ENCODE measurements at regions not wholly inside any gene's neighbourhood (a gene's known extent, or its start where the extent isn't known, plus 50 kb on each side); places are given as distances from the start of the nearest gene placed in this dataset.

DNA sequence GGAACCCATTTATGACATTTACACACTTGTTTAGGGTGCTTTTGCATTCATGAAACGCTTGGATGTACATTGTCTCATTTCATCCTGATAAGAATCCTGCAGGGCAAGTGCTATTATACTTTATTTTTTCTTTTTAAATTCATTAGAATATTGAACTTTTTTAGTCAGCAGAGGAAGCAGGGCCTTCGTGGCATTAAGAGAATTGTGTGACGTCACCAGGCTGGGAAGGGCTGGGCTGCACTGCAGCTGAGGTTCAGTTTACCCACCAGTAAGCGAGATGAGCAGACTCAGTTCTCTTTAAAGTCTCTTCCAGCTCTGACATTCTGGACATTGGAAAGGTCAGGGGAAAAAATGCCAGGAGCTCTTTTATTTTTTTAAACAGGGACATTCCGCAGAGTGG is 159.0 kb downstream of the MRM1 start:
- CTCF ChIA-PET, result no interaction called here
- Histone ChIP-seq H3K4me3 (ENCODE audit: low read depth, low read length) (no peak overlapping the region), H3K9me3 (ENCODE audit: control insufficient read depth, insufficient read depth, low read length) (peaks cover 4% of the 10 kb centered on the region), H3K27me3 (ENCODE audit: control insufficient read depth, insufficient read depth, low read length) (peaks cover 5% of the 10 kb centered on the region), H3K27ac (ENCODE audit: low read depth, low read length) (no peak overlapping the region)
- POLR2A ChIA-PET, result no interaction called here
- no peak for DNase-seq (ENCODE audit: low read depth, low spot score)
- TF ChIP-seq, protein P1, sequence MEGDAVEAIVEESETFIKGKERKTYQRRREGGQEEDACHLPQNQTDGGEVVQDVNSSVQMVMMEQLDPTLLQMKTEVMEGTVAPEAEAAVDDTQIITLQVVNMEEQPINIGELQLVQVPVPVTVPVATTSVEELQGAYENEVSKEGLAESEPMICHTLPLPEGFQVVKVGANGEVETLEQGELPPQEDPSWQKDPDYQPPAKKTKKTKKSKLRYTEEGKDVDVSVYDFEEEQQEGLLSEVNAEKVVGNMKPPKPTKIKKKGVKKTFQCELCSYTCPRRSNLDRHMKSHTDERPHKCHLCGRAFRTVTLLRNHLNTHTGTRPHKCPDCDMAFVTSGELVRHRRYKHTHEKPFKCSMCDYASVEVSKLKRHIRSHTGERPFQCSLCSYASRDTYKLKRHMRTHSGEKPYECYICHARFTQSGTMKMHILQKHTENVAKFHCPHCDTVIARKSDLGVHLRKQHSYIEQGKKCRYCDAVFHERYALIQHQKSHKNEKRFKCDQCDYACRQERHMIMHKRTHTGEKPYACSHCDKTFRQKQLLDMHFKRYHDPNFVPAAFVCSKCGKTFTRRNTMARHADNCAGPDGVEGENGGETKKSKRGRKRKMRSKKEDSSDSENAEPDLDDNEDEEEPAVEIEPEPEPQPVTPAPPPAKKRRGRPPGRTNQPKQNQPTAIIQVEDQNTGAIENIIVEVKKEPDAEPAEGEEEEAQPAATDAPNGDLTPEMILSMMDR (IDR thresholded peaks at IDR 0.05; ENCODE audit: low read depth, low read length), result no peak

DNA sequence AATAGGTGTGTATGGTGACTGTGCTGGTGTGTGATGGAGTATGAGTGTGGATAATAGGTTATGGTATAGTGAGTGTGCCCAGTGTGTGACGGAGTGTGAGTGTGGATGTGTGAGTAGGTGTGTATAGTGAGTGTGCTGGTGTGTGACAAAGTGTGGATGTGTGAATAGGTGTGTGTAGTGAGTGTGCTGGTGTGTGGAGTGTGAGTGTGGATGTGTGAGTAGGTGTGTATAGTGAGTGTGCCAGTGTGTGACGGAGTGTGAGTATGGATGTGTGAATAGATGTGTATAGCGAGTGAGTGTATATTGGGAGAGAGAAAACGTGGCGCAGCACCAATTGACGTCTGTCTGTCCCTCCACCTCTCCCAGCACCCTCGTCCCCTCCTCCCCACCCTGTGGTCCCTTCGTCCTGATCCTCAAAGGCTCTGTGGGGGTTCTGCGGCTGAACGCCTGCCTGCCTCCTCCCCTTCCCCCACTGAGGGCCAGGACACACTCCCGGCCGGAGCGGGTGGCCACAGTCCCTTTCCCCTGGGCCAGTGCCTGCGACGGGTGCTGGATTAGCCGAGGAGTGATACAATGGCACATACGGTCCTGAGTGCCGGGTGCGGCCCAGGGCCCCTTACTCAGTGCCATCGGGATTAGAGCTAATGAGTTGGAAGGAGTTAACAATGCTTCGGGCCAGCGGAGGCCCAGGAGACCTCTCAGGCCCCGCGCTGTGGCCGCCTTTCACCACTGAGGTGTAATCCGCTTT is 160.0 kb downstream of the MRM1 start:
- Histone ChIP-seq H3K27me3 (ENCODE audit: control insufficient read depth, insufficient read depth, low read length) (peaks cover 5% of the 10 kb centered on the region), H3K27ac (ENCODE audit: low read depth, low read length) (no peak overlapping the region), H3K9me3 (ENCODE audit: control insufficient read depth, insufficient read depth, low read length) (peaks cover 4% of the 10 kb centered on the region), H3K4me3 (ENCODE audit: low read depth, low read length) (no peak overlapping the region)
- ChIA-PET CTCF (no interaction called here), POLR2A (no interaction called here)
- DNase-seq (ENCODE audit: low read depth, low spot score), result no peak
- TF ChIP-seq, protein P1 (IDR thresholded peaks at IDR 0.05; ENCODE audit: low read depth, low read length), result no peak

DNA sequence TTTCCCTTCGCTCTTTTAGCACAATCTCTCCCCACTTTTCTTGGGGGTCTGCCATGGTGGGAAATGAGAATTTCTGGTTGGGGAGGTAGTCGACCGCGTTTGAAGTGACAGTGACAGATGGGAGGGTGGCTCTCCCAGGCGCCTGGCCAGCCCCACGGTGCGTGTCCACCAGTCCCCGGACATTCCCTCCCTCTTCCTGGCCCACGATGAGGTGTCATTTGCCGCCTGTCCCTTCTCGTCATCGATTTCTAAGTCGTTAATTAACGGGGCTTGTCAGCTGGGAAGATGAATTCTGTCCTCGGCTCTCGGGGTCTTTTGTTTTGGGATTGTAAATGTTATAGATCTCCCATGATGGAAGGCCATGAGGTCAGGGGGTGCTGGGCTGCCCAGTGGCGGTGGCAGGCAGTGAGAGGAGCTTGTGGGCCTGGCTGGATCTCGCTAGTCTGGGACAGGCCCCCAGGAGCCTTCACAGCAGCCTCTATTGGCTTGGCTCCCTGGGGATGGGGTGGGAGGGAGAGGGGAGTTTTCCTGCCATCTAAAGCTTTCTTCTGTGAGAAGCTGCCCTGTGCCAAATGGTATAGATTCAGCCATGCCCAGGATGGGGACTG is 164.2 kb downstream of the MRM1 start:
- Histone ChIP-seq H3K27ac (ENCODE audit: low read depth, low read length) (no peak overlapping the region), H3K27me3 (ENCODE audit: control insufficient read depth, insufficient read depth, low read length) (peaks cover 12% of the 10 kb centered on the region), H3K9me3 (ENCODE audit: control insufficient read depth, insufficient read depth, low read length) (peaks cover 4% of the 10 kb centered on the region), H3K4me3 (ENCODE audit: low read depth, low read length) (no peak overlapping the region)
- TF ChIP-seq, protein P1 (IDR thresholded peaks at IDR 0.05; ENCODE audit: low read depth, low read length), result no peak
- CTCF ChIA-PET, result no interaction called here
- DNase-seq (ENCODE audit: low read depth, low spot score), result no peak
- POLR2A ChIA-PET, result no interaction called here

DNA sequence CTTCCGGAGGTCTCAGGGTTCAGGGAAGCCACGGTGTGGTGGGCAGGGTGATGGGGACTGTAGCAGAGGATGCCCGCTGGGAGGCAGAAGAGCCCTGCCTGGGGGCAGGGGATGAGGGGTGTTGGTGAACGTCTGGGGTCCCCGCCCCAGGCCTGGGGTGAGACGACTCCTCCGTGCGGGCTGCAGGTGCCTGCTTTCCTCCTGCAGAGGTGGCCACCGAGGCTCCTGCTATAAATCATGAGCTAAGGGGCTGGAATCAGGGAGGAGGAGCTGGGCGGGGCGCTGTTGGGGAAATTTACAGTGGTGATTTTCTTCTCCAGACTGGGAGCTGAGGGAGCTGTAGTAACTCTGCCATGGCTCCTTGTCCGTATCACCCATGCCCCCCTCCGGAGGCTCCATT is 167.0 kb downstream of the MRM1 start:
- H3K27ac ChIP-seq (ENCODE audit: low read depth, low read length), result no peak overlapping the region
- H3K4me3 ChIP-seq (ENCODE audit: low read depth, low read length), result no peak overlapping the region
- no peak for DNase-seq (ENCODE audit: low read depth, low spot score)
- ChIA-PET POLR2A (no interaction called here), CTCF (no interaction called here)
- no peaks in the 10 kb centered on the region for H3K9me3 ChIP-seq (ENCODE audit: control insufficient read depth, insufficient read depth, low read length)
- H3K27me3 ChIP-seq (ENCODE audit: control insufficient read depth, insufficient read depth, low read length), result peaks cover 19% of the 10 kb centered on the region
- TF ChIP-seq, protein P1 (IDR thresholded peaks at IDR 0.05; ENCODE audit: low read depth, low read length), result peak; percentile 11; the same call in 1 of the 2 replicates

DNA sequence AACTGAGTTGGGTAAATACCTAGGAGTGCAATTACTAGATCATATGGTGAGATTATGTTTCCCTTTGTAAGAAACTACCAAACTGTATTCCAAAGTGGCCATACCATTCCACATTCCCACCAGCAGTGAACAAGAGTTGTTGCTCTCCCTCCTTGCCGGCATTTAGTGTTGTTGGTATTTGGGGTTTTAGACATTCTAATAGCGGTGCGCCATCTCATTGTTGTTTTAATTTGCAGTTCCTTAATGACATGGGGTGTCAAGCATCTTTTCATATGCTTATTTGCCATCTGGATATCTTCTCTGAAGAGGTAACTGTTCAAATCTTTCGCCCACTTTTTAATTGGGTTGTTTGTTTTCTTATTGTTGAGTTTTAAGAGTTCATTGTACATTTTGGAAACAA is 164.2 kb upstream of the LHX1 start:
- H3K27me3 ChIP-seq (ENCODE audit: control insufficient read depth, insufficient read depth, low read length), result peaks cover 14% of the 10 kb centered on the region
- no peaks in the 10 kb centered on the region for H3K9me3 ChIP-seq (ENCODE audit: control insufficient read depth, insufficient read depth, low read length)
- H3K4me3 ChIP-seq (ENCODE audit: low read depth, low read length), result no peak overlapping the region
- ChIA-PET POLR2A (no interaction called here), CTCF (no interaction called here)
- DNase-seq (ENCODE audit: low read depth, low spot score), result no peak
- no peak overlapping the region for H3K27ac ChIP-seq (ENCODE audit: low read depth, low read length)
- TF ChIP-seq, protein P1 (IDR thresholded peaks at IDR 0.05; ENCODE audit: low read depth, low read length), result no peak

All from AG04450 (cell line).